HG03457 (cell line): ENCODE measurements at regions not wholly inside any gene's neighbourhood (a gene's known extent, or its start where the extent isn't known, plus 50 kb on each side); places are given as distances from the start of the nearest gene placed in this dataset.

ENCODE experiments used
- ATAC-seq: cut with Tn5 transposase; IDR thresholded peaks from one replicate; pipeline ENCODE4 v1.9.1; 2021; ENCODE audit warnings: moderate number of reproducible peaks; ENCODE audit not compliant: unreplicated experiment

- no peak for ATAC-seq
Observed at GRCh38 chr22:49626361-49627216, 201.1 kb downstream of the BRD1 start.

GRCh38 chr22:49624421-49625177, 203.1 kb downstream of the BRD1 start:
- no peak for ATAC-seq

DNA sequence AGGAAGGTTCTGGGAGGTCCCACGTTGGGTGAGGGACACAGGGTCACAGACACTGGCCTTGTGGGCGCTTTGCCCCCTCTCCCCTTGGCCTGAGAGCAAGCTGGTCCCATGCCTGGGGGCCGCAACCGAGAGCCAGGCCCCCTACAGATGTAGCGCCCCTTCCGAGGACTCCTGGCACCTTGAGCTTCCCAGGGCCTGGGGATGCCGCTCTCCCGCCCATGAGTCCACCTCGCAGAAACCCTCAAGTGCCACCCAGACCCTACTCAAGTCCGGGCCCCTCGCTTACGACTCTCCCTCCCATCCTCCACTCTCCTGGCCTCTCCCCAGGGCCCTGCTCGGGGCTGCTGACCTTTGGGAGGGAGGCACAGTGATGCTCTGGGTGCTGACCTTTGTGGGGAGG, 204.0 kb downstream of the BRD1 start:
- no peak for ATAC-seq

DNA sequence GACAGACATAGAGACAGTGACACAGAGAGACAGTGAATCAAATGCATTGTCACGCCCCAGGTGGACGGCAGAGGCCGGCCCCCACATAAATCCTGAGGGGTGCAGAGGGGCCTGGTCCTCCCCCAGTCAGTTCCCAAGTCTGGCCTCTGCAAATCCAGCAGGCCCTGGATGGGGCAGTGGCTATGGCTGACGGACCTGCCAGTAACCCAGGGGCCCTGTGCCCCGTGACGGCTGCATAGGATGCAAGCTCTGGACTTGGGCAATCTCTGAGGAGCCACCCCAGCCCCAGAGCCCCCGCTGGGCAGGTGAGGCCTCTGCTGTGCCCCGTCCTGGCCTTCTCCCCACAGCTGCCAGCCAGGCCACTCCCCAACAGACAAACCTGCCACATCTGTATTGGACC, 204.5 kb downstream of the BRD1 start:
- no peak for ATAC-seq

- ATAC-seq: no peak
Observed at GRCh38 chr22:49622241-49623105, 205.2 kb downstream of the BRD1 start.

GRCh38 chr22:49621601-49622210, 206.0 kb downstream of the BRD1 start:
- no peak for ATAC-seq

- ATAC-seq: no peak
Observed at GRCh38 chr22:49620666-49621065, 207.0 kb downstream of the BRD1 start.

DNA sequence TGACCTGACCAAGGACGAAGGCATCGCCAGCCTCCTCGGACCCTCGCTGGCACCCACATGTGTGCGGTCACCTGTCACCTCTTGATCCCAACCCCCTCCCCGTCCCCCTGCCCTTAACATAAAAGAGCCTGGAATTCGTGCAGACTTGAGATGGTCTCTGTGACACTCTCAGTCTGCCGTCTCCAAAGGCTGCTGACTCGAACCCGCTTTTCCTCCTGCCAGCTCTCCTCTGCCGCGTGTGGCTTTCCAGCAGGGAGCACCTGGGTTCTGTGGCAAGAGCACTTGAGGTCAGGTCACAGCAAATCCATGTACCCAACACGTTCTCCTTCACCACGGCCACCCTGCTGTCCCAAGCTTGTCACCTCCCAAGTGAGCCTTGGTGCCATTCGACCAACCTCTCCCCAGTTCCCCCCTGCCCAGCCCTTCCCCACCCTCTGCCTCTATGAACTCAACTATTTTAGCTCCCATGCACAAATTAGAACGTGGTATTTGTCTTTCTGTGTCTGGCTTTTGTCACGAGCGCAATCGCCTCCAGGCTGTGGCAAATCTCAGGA, 207.6 kb downstream of the BRD1 start:
- no peak for ATAC-seq

DNA sequence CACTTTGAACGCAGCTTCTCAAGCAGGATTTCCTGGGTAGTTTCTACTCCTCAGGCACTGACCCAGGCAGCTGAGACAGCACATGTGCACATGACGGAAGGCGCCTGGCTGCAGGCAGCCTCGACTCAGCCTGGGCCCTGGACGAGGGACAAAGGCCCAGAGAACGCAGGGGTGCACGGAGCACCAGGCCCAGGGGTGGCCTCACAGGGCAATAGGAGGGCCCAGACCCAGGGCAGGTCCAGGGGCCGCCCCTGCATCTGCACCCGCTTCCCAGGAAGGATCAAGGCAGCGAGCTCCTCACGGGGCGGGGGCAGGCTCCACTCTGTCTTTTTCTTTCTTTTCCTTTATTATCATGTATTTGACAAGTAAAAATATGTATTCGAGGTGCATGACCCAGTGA, 208.4 kb downstream of the BRD1 start:
- no peak for ATAC-seq

- no peak for ATAC-seq
Observed at GRCh38 chr22:49618677-49618953, 209.1 kb downstream of the BRD1 start.

- ATAC-seq: no peak
Observed at GRCh38 chr22:49617866-49618676, 209.6 kb downstream of the BRD1 start.

DNA sequence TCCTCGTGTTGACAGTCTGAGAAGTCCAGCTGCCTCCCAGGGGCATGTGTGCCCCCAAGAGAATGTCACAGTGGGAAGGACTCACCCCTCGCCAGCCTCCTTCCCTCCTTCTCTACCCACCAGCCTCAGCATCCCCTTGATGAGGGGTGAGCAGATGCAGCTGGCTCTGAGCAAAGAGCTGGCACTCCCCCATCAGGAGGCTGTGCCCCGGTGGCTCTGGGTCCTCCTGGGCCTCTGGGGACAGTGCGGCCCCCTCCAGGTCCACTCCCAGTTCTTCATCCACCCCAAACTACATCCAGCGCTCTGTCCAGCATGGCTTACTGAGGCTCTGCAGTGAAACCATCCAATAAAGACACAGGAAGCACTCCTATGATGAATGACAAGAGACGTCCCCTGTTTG, 210.4 kb downstream of the BRD1 start:
- ATAC-seq: no peak

GRCh38 chr22:49616356-49617231, 211.1 kb downstream of the BRD1 start:
- ATAC-seq: no peak

GRCh38 chr22:49614966-49615965, 212.4 kb downstream of the BRD1 start:
- ATAC-seq: no peak

- no peak for ATAC-seq
Observed at GRCh38 chr22:49613511-49614270, 214.0 kb downstream of the BRD1 start.

DNA sequence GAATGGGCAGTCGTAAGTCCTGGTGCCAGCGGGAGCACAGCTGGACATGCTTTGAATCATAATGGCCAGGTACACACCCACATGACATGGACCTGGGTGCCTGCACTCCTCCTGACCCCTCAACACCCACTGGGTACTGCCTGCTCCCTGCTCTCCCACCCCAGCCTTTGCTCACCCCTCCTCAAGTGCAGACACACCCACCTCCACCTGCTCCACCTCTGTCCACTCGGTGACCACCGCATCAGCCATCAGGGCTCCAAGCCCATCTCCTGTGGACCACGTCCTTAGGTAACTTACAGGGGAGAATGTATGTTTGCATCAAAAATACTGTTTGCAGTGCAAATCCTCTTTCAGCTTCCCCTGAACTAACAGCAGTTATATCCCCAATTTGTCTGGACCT, 214.6 kb downstream of the BRD1 start:
- ATAC-seq: no peak
